Inferior parietal cortex (tissue), 1 donor: ENCODE measurements at regions not wholly inside any gene's neighbourhood (a gene's known extent, or its start where the extent isn't known, plus 50 kb on each side); places are given as distances from the start of the nearest gene placed in this dataset.
"Not testable (repeated sequence)": the region's sequence is repeated elsewhere in the genome, so short reads cannot be mapped to it uniquely, and the experiment has no call there.

Experiments
- DNase-seq: peaks from one replicate; pipeline ENCODE4 v3.0.0-alpha.2; 2016; ENCODE audit errors: extremely low spot score

GRCh38 chr4:77443941-77444340 is 161.7 kb upstream of the CXCL13 start:
- DNase-seq: no peak

DNA sequence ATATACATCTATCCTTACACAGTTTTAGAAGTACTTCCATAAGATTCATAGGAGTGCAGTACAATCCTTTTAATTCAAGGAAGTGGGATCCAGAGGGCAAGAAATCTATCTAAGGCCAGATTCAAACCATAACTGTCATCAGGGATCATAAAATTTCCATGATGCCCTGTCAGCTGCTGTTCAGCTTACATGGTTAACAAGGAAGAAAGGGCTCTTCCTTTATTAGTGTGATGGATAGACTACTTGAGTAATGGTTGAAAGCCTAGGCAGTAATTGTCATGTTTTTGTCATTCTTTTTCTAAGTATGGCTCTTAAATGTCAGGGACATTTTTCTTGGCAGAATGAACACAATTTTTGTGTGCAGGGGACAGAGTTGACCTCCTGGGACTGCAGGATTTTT is 159.8 kb upstream of the CXCL13 start:
- DNase-seq: no peak

DNA sequence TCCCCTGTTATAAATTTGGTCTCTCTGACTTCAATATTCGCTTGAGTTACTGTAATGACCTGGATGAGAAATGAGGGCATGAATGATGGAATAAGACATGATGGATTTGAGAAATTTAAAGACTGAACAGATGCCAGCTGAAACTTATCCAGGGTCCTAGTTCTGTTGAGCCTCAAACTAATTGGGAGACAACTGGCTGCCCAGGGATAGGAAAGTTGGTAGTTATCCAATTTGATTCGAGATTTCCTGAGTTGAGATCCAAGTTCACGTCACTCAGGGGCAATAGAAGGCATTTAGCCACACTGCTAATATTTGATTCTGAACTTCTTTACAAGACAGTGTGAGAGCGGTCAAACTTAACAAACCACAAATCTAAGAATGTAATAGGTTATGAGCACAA is 159.0 kb upstream of the CXCL13 start:
- DNase-seq: no peak

GRCh38 chr4:77449171-77449570 is 156.4 kb upstream of the CXCL13 start:
- DNase-seq: no peak

DNA sequence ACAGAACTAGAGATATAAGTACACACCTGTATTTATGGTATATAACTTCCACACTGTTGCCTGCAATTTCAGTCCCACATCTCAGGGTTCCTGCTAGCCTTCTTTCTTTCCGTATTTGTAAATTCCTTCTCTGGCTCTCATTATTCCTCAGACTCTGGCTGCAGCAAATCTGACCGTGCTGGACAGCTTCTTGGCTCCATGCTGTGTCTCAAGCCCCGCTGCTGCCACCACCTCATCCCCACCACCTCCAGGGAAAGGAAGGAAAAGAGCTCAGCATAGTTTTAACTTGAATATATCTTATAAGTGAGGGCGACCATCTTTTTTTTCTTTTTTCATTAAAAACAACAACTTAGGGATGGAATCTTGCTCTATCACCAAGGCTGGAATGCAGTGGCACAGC is 155.6 kb upstream of the CXCL13 start:
- DNase-seq: no peak

DNA sequence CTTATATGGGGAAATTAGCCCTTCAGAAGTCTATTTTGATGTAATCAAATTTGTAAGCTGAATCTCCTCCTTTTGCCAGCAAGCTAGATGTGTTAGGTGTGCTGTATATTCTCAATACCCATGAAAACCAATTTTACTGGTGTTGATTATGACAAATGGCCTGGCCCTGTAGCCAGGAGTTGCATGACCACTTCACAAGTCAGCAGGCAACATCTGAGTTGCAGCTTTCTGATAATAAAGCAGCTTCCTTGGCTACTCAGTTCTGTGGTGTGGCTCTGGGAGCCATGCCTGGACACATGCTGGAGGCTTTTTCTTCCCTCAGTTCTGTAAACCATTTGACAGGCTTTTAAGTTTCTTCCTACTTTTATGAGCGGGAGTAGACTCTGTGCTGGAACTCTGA is 154.1 kb upstream of the CXCL13 start:
- no peak for DNase-seq

DNA sequence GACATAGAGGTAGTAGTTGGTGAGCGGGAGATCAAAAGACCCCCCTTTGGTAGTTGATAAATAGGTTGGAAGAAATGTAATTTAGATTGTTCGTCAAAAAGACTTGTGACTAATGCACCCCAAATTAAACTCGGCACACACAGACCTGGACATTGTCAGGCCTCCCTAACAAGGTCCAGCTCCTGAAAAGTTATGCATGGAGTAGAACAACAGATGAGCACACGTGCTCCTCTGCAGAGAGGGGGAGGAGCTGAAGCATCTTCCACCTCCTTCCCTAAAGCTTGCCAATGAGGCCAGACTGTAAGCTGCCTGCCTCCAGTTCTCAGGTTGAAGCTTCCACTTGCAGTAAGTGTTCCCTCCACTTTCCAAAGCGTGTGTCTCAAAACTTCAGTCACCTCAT is 153.5 kb upstream of the CXCL13 start:
- not testable (repeated sequence) for DNase-seq

DNA sequence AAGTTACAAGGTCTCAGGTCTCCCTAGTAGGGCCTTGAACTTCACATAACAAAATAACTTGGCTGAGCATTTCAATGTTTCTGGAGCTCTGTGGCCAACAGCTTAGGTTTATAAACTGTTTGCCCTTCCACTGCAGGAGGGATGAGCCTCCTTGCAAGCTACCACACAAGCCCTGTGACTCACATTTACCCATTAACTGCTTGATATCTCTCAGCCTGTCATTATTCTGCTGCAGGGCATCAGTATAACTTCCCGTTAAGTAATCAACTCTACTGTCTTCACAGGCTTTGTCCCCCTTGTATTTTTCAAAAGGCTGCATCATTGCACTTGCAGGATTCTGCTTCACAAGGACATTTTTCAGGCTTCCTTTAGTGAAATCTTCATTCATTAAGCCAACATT is 151.7 kb upstream of the CXCL13 start:
- no peak for DNase-seq

DNA sequence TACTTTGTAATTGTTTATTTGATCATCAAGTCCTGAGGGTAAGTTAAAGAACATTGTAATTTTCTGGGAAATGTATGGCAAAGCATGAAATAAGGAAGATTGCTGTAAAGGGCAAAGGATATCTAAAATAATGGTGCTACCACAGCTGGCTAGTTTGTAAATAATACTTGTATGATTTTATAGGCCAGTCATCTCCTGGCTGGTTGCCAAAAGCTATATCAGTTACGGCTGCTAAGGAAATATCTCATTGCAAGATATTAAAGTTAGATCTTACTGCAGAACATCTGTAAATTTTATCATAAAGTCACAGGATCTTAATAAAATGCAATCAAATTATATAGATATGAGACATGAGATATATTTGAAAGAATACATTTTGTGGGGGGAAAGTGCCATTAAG is 150.8 kb upstream of the CXCL13 start:
- no peak for DNase-seq

- not testable (repeated sequence) for DNase-seq
Measured at GRCh38 chr4:77464100-77464499, 141.5 kb upstream of the CXCL13 start.

GRCh38 chr4:77465271-77465670 is 140.3 kb upstream of the CXCL13 start:
- DNase-seq: no peak

GRCh38 chr4:77466430-77466829 is 139.2 kb upstream of the CXCL13 start:
- DNase-seq: no peak

- DNase-seq: no peak
Measured at GRCh38 chr4:77471821-77472495, 133.7 kb upstream of the CXCL13 start.

DNA sequence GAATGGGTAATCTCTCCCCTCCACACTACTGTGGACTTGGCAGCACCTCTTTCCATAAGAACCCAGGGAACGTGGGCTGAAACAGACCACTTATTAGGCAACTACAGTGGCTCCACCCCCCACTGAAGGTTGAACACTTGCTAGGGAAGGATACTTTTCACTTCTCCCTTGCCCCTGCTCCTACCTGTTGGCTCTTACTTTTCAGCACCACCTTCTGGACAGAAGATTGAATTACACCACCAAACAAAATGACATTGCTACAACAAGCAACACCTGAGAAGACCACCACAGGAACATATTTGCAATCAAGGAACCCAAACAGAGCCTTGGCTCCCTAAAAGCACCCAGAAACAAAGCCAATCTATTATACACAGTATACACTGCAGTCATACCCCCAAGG is 132.1 kb upstream of the CXCL13 start:
- no peak for DNase-seq

- no peak for DNase-seq
Measured at GRCh38 chr4:77481856-77482255, 123.8 kb upstream of the CXCL13 start.

DNA sequence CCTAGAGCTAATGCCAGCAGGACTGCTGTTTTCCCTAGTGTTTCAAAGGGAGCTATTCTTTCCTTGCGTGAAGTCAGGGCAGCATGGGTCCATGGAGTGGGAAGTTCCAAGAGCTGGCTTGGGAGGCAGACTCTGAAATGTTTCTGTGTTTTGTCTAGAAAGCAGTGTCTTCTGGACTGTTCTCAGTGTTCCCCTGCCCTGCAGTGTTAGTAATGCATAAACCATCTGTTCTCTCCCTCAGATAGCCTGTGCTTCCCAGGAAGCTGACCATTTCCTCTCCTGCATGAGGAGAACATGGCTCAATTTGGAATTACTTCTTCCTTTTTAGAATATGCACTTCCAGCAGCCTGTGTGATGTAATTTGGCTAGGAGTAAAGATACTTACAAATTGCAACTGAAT is 116.7 kb upstream of the CXCL13 start:
- no peak for DNase-seq

DNA sequence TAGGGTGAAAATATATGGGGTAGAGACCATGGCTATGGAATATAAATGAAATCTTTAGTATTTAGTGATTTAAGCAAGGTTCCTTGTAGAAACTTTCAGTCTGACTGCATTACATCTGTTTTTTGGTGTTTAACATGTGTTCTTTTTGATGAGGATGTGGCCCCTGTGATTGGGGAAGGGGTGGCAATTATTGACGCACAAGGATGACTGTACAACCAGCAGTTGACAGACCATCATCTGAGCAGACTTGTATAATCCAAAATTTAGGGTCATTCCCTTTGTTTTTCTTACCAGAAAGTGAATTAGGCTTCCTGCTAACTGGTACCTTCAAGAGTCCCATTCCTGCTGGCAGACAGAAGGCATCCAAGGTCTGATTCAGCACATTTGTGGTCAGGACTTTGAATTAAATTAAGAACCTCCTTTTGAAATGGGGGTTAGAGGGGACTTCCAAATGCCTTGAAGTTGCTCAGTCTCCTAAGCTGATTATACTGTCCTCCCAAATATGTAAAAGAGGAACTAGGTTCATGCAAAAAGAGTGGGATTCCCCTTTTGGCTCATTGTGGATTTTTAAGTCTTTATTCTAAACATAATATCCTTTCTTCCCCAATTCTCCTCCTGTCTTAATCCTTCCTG is 112.4 kb upstream of the CXCL13 start:
- DNase-seq: no peak

DNA sequence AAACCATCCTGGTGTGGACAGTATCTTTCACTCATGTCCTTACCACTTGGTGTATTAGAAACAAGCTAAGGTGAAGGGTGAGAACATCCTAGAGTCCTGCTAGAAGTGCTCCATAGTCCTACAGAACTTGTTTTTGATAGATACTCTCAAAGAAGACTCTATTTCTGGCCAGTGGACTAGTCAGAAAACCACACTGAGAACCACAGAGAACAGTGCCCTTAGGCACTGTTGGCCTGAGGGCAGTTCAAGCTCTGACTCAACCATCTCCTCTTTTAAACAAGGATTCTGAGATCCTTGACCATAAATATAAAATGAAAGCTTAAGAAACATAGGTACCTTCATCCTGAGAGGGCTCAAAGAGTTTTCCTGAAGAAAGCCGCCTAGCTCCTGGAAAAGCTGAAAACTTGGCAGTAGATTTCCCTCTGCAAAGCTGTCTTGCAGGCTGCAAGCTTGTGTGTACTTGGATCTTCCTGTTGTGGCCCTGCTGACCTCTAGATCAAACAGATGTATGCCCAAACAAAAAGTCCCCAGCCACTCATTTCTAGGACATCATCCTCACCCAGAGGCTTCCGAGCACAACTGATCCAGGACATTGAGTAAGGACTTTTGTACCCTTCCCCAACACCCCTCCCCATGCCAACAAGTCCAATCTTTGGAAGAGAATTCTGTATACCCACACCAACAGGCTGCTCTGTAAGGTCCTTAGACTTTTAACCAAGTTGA is 111.6 kb upstream of the CXCL13 start:
- DNase-seq: no peak

DNA sequence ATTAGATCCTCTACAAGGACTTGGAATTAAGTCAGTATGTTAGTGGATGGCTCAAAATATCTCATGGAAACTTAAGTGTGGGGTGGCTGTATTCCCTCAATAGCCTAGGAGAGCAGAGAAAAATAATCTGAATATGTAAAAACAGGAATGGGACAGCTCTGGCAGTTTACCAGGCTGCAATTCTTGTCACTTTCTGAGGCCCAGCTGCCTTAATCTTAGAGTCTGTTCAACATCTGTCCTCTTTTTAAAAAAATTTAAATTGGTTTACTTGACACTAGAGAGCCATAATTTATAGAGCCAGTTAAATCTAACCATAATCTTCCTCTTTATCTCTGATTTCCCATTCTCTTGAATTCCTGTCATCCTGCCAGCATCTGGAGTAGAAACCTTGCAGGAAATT is 109.2 kb upstream of the CXCL13 start:
- DNase-seq: no peak

DNA sequence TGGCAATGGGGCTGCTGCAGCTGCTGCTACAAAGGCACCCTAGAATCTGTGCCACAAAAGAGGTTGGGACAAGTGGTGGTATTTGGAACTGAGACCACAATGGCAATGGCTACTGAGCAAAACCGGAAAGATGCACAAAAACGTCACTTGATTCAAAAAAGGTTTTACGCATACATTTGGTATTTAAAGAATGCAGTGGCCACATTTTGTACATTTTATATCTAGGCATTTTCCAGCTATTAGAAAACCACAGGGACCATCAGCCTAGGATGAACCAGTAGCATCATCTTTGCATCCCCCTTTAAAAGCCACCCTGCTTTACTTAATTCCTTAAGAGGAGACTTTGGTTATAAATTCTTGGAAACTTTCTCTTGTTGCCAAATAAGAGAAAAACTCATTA is 104.8 kb upstream of the CXCL13 start:
- no peak for DNase-seq

DNA sequence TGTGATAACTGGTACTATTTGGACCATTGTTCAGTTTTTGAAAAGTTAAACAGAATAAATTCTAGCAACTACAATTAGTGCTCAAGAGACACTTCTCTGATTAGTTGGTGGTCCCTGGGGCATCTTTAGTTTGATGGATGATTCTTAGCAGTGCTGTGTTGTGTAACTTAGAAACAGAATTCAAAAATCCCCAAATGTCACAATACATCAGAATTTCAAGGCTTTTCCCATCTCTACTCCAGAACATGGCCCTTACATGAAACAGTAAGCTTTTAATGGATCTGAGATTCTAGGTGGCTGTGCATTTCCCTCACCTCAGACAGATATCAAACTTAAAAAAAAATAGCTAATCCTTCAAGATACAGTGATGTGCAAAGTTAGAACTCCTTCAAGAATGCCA is 104.4 kb upstream of the CXCL13 start:
- no peak for DNase-seq

GRCh38 chr4:77501851-77502250 is 103.8 kb upstream of the CXCL13 start:
- no peak for DNase-seq

DNA sequence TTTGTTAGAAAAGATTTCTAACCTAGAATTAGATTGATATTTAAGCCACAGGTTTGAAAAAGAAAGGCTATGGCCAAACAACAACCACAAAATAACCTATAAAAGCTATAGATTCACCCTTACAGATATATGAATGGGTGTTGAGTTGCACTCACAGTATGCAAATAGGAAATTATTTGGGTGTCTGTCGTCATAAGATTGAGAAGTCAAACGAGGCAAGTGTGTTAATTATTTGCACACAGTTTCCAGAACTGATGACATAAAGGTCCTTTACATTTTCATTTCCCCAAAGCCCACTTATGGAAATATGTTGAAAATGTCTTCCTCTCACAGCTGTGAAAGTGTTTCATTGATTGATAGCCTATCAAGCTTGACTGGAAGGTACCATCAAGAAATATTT is 101.2 kb upstream of the CXCL13 start:
- DNase-seq: no peak
